ENCODE measurements at regions not wholly inside any gene's neighbourhood (a gene's known extent, or its start where the extent isn't known, plus 50 kb on each side); places are given as distances from the start of the nearest gene placed in this dataset.

DNA sequence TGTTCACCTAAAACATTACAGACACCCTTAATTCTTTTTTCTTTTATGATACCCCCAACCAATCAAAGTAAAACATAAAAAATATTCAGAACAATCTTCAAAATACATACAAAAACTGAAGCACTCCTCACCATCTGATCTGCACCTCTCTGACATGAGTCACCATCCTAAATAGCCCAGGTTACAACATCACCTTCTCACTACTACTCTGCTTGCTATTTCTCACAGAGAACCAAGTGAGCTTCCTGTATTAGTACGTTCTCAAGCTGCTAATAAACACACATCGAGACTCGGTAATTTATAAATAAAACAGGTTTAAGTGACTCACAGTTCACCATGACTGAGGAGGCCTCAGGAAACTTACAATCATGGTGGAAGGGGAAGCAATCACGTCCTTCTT lies 183.5 kb downstream of the CBLN2 start:
- no peak for TF ChIP-seq FOXM1 (IDR thresholded peaks at IDR 0.05; ENCODE audit: borderline replicate concordance)
- TF ChIP-seq, protein P1, sequence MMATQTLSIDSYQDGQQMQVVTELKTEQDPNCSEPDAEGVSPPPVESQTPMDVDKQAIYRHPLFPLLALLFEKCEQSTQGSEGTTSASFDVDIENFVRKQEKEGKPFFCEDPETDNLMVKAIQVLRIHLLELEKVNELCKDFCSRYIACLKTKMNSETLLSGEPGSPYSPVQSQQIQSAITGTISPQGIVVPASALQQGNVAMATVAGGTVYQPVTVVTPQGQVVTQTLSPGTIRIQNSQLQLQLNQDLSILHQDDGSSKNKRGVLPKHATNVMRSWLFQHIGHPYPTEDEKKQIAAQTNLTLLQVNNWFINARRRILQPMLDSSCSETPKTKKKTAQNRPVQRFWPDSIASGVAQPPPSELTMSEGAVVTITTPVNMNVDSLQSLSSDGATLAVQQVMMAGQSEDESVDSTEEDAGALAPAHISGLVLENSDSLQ (IDR thresholded peaks at IDR 0.05) = no peak
- no peak for TF ChIP-seq TARDBP (IDR thresholded peaks at IDR 0.05)
- TF ChIP-seq SP1 (IDR thresholded peaks at IDR 0.05) = no peak
- no peak for TF ChIP-seq LEF1 (IDR thresholded peaks at IDR 0.05; ENCODE audit: borderline replicate concordance)
- TF ChIP-seq SUZ12 (IDR thresholded peaks at IDR 0.05) = no peak
- TF ChIP-seq ARNT (IDR thresholded peaks at IDR 0.05) = no peak
